Endometrial microvascular endothelial cells (primary cell): ENCODE measurements at regions not wholly inside any gene's neighbourhood (a gene's known extent, or its start where the extent isn't known, plus 50 kb on each side); places are given as distances from the start of the nearest gene placed in this dataset.

ENCODE experiments used
- in situ Hi-C: cut with HindIII; loops from 2 replicates; pipeline ENCODE4 v1.10.0; 2017; ENCODE audit warnings: low sequenced_read_pairs, low pct_unique_long_range_greater_than_20kb; ENCODE audit errors: inconsistent ontology term

- in situ Hi-C loops = no loop called here
Measured at GRCh38 chr1:18001725-18002124, 105.9 kb upstream of the IGSF21 start.

GRCh38 chr1:18004278-18004677 lies 103.3 kb upstream of the IGSF21 start:
- in situ Hi-C loops = no loop called here

GRCh38 chr1:18005238-18005637 lies 102.4 kb upstream of the IGSF21 start:
- in situ Hi-C loops = no loop called here

- in situ Hi-C loops = no loop called here
Measured at GRCh38 chr1:18007391-18008041, 100.1 kb upstream of the IGSF21 start.

GRCh38 chr1:18008081-18008480 lies 99.5 kb upstream of the IGSF21 start:
- in situ Hi-C loops = no loop called here

GRCh38 chr1:18009055-18009454 lies 98.5 kb upstream of the IGSF21 start:
- in situ Hi-C loops = no loop called here

- in situ Hi-C loops = no loop called here
Measured at GRCh38 chr1:18009478-18009961, 98.1 kb upstream of the IGSF21 start.

- in situ Hi-C loops = no loop called here
Measured at GRCh38 chr1:18010408-18010807, 97.2 kb upstream of the IGSF21 start.

GRCh38 chr1:18010945-18011344 lies 96.7 kb upstream of the IGSF21 start:
- in situ Hi-C loops = no loop called here

GRCh38 chr1:18011703-18012102 lies 95.9 kb upstream of the IGSF21 start:
- in situ Hi-C loops = no loop called here

GRCh38 chr1:18012686-18013085 lies 94.9 kb upstream of the IGSF21 start:
- in situ Hi-C loops = no loop called here

GRCh38 chr1:18013216-18013615 lies 94.4 kb upstream of the IGSF21 start:
- in situ Hi-C loops = no loop called here

GRCh38 chr1:18015719-18016118 lies 91.9 kb upstream of the IGSF21 start:
- in situ Hi-C loops = no loop called here

- in situ Hi-C loops = no loop called here
Measured at GRCh38 chr1:18018366-18018765, 89.2 kb upstream of the IGSF21 start.

GRCh38 chr1:18020021-18020817 lies 87.4 kb upstream of the IGSF21 start:
- in situ Hi-C loops = no loop called here

- in situ Hi-C loops = no loop called here
Measured at GRCh38 chr1:18021242-18021641, 86.4 kb upstream of the IGSF21 start.

- in situ Hi-C loops = loop anchor here (25.0 kb wide), 1 partner anchor 155 kb away; no protein-coding TSS in a partner anchor
Measured at GRCh38 chr1:18032172-18032859, 75.3 kb upstream of the IGSF21 start.

GRCh38 chr1:18035145-18035544 lies 72.5 kb upstream of the IGSF21 start:
- in situ Hi-C loops = loop anchor here (25.0 kb wide), 1 partner anchor 152 kb away; no protein-coding TSS in a partner anchor

- in situ Hi-C loops = loop anchor here (25.0 kb wide), 1 partner anchor 150 kb away; no protein-coding TSS in a partner anchor
Measured at GRCh38 chr1:18037651-18038050, 69.9 kb upstream of the IGSF21 start.
